Activated CD8-positive, alpha-beta T cell treated with anti-CD3 and anti-CD28 coated beads, Interleukin-2, amount 10 ng/mL, durations not matched to agents 7 days and 5 days (primary cell): ENCODE measurements at regions not wholly inside any gene's neighbourhood (a gene's known extent, or its start where the extent isn't known, plus 50 kb on each side); places are given as distances from the start of the nearest gene placed in this dataset.

Source experiments
- ATAC-seq: fragments of 150-1000 bp; cut with Tn5 transposase; one replicate; pipeline ENCODE4 v1.10.0; 2021; ENCODE audit warnings: moderate library complexity
- CTCF ChIA-PET: fragments of 350-600 bp; sonication (Branson Sonifier 250); formaldehyde crosslinking; loops from one replicate; lab custom pipeline; 2021; ENCODE audit warnings: antibody characterized with exemption; lab: Charles Lee
- POLR2A ChIA-PET: fragments of 350-600 bp; sonication (Branson Sonifier 250); formaldehyde crosslinking; loops from one replicate; lab custom pipeline; 2021; ENCODE audit warnings: antibody characterized with exemption; lab: Charles Lee
- DNase-seq: peaks from one replicate; pipeline ENCODE4 v3.0.0-alpha.2; 2020
- H3K27ac Mint-ChIP-seq: one replicate; pipeline ENCODE4 v1.8.0; 2021; ENCODE audit warnings: mild to moderate bottlenecking, mixed read lengths
- H3K27me3 Mint-ChIP-seq: one replicate; pipeline ENCODE4 v1.8.0; 2021; ENCODE audit warnings: low read depth, mixed read lengths
- H3K36me3 Mint-ChIP-seq: one replicate; pipeline ENCODE4 v1.8.0; 2021; ENCODE audit warnings: low read depth, mixed read lengths
- H3K4me1 Mint-ChIP-seq: one replicate; pipeline ENCODE4 v1.8.0; 2021; ENCODE audit warnings: low read depth, mixed read lengths
- H3K4me3 Mint-ChIP-seq: one replicate; pipeline ENCODE4 v1.8.0; 2021; ENCODE audit warnings: mild to moderate bottlenecking, mixed read lengths
- H3K9me3 Mint-ChIP-seq: one replicate; pipeline ENCODE4 v1.8.0; 2022; ENCODE audit warnings: mixed read lengths; ENCODE audit not compliant: insufficient read depth

DNA sequence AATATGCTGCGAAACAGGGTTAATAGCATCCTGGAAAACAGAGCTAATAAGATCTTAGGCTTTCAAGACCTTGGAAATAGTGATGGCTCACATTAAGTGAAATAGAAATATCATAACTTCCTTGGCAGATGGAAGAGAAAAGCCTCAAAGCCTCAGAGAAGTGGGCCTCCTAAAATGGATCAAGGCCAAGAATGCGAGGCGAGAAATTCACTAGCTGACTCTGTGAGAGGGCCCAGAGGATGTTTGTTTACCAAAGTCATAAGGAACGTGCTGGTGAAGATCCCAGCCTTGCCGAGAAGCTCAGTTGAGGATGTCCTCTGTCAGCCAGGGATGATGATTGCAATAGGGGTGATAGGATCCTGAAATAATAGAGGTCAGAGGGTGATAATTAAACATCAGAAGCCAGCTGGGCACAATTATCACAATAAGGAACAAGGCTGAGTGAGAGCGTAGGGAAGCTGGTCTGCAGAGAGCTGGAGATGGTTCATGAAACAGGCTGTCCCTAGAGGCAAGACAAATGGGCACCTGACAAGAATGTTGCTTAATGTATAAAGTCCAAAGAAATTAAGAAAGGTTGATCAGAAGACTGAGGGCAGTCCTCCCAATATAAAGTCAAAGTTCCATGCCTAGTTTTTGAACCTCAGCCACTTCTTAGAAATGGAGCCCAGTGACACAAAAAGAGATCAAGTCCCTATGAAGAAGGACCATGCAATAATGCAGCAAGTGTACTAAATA, 101.7 kb upstream of the COG2 start:
- Mint-ChIP-seq H3K9me3 (no peaks in the 10 kb centered on the region), H3K27ac (no peak overlapping the region), H3K27me3 (peaks cover 12% of the 10 kb centered on the region), H3K4me1 (peaks cover 16% of the 10 kb centered on the region), H3K36me3 (no peaks in the 10 kb centered on the region), H3K4me3 (no peak overlapping the region)
- ChIA-PET CTCF (no interaction called here), POLR2A (no interaction called here)
- no peak for DNase-seq
- no peak for ATAC-seq

DNA sequence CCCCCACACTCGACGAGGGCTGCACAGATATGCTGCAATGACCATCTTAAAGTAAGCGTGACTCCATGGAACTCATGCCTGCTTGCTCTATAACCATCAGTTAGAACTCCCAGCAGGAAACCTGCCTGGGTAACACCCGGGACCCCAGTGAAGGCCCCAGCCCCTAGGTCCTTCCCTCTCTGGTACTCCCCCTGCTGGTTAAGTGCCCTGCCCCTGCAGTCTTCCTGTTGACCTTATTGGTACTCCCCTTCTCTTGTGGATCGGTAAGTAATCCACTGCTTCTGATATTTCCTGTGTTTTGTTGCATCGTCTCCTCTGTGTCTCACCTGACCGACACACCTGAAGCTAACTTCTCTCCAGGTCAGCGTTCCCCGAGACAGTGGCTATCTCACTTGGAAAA, 104.8 kb upstream of the COG2 start:
- ChIA-PET POLR2A (no interaction called here), CTCF (no interaction called here)

DNA sequence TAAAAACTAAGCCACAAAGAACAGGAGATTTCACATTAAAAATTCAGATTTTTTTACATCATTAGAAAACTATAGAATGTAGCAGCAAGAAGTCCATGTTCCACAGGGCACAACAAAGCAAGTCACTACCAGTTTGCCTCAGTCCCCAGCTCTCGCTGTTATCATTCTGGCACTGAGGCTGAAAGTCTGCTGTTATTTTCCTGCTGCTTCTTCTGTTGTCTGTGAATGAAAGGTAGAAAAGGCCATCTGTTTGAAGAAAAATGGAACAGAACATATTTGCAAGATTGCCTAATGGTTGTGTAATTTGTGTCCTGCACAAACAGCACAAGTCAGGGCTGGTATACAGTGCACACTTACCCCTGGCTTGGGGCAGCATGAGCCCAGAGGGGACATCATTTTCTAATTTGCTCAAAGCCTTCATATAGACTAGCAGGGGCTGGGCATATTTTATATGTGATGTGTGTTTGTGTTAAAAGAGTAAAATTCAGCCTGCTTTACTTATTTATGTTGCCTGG, 105.6 kb upstream of the COG2 start:
- Mint-ChIP-seq H3K27me3 (peaks cover 7% of the 10 kb centered on the region), H3K4me3 (no peak overlapping the region), H3K27ac (no peak overlapping the region), H3K4me1 (peaks cover 5% of the 10 kb centered on the region), H3K36me3 (no peaks in the 10 kb centered on the region), H3K9me3 (peaks cover 10% of the 10 kb centered on the region)
- DNase-seq (no peak), ATAC-seq (no peak)
- POLR2A ChIA-PET: interaction anchor here (0.5 kb wide), 1 partner anchor 10 kb away, joined by 3 read pairs; no protein-coding TSS in a partner anchor
- CTCF ChIA-PET: no interaction called here

More for the DNA sequence above, 104.8 kb upstream of the COG2 start:
- Mint-ChIP-seq H3K4me3 (no peak overlapping the region), H3K27me3 (peaks cover 7% of the 10 kb centered on the region), H3K27ac (no peak overlapping the region), H3K9me3 (peaks cover 10% of the 10 kb centered on the region), H3K36me3 (no peaks in the 10 kb centered on the region), H3K4me1 (peaks cover 13% of the 10 kb centered on the region)
- ATAC-seq (no peak), DNase-seq (no peak)

DNA sequence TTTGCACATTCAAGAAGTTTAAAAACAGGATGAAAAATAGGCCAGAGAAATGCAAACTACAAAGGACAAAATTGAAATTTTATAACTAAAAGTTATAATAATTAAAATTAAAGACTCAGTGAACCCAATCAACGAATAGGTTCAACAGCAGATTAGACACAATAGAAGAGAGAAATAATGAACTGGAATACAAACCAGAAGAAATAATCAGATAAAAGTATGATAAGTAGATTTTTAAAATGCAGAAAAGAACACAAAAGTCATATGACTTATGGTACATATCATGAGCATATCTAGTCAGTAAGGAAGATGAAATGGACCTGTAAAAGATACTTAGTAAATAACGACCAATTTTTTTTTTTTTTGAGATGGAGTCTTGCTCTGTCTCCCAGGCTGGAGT, 108.1 kb upstream of the COG2 start:
- no peak overlapping the region for H3K27ac Mint-ChIP-seq
- H3K36me3 Mint-ChIP-seq: no peaks in the 10 kb centered on the region
- H3K27me3 Mint-ChIP-seq: peaks cover 15% of the 10 kb centered on the region
- POLR2A ChIA-PET: no interaction called here
- H3K4me1 Mint-ChIP-seq: no peaks in the 10 kb centered on the region
- H3K9me3 Mint-ChIP-seq: peaks cover 10% of the 10 kb centered on the region
- H3K4me3 Mint-ChIP-seq: no peak overlapping the region
- CTCF ChIA-PET: no interaction called here
- ATAC-seq: no peak
- DNase-seq: no peak

DNA sequence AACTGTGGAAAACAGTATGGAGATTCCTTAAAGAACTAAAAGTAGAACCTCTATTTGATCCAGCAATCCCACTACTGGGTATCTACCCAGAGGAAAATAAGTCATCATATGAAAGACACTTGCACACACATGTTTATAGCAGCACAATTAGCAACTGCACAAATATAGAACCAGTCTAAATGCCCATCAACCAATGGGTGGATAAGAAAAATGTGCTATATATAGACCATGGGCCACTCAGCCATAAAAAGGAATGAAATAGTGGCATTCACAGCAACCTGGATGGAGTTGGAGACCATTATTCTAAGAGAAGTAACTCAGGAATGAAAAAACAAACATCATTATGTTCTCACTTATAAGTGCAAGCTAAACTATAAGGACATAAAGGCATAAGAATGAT, 105.0 kb upstream of the PGBD5 start:
- ATAC-seq (no peak), DNase-seq (no peak)
- no peak overlapping the region for H3K27ac Mint-ChIP-seq
- no peak overlapping the region for H3K4me3 Mint-ChIP-seq
- ChIA-PET CTCF (no interaction called here), POLR2A (no interaction called here)
- H3K4me1 Mint-ChIP-seq: no peaks in the 10 kb centered on the region
- H3K27me3 Mint-ChIP-seq: peaks cover 15% of the 10 kb centered on the region
- peaks cover 10% of the 10 kb centered on the region for H3K9me3 Mint-ChIP-seq
- H3K36me3 Mint-ChIP-seq: no peaks in the 10 kb centered on the region

DNA sequence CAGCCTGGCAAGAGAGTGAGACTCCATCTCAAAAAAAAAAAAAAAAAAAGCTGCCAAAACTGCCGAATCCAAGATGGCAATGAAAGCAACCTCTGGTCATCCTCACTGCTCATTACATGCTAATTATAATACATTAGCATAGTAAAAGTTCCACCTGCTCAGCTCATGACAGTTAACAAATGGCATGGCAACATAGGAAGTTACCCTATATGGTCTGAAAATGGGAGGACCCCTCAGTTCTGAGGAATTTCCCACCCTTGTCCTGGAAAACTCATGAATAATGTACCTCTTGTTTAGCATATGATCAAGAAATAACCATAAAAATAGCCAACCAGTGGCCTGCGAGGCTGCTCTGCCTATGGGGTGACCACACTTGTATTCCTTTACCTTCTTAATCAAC, 93.1 kb upstream of the PGBD5 start:
- no peak overlapping the region for H3K27ac Mint-ChIP-seq
- no peak overlapping the region for H3K4me3 Mint-ChIP-seq
- ATAC-seq: no peak
- no peaks in the 10 kb centered on the region for H3K36me3 Mint-ChIP-seq
- H3K4me1 Mint-ChIP-seq: no peaks in the 10 kb centered on the region
- H3K9me3 Mint-ChIP-seq: no peaks in the 10 kb centered on the region
- POLR2A ChIA-PET: no interaction called here
- CTCF ChIA-PET: no interaction called here
- no peak for DNase-seq
- H3K27me3 Mint-ChIP-seq: peaks cover 13% of the 10 kb centered on the region

DNA sequence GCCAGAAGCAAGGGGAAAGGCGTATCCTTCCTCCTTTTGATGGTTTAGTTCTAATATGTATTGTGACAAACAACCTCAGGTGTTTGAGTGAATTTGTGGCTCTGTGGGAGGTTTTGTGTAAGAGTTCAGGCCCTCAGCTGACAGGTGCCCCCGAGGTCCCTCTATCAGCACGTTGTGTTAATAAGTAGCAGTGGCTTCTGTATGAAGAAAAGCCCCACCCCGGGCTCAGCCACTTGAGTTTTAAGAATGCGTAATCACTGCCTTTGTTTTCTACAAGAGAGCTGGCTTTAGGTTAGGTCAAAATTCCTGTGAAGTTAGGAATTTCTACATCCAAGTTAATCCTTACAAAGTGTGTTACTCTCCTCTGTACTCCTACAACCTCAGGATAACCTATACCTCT, 92.4 kb upstream of the PGBD5 start:
- H3K4me1 Mint-ChIP-seq: no peaks in the 10 kb centered on the region
- ATAC-seq: no peak

DNA sequence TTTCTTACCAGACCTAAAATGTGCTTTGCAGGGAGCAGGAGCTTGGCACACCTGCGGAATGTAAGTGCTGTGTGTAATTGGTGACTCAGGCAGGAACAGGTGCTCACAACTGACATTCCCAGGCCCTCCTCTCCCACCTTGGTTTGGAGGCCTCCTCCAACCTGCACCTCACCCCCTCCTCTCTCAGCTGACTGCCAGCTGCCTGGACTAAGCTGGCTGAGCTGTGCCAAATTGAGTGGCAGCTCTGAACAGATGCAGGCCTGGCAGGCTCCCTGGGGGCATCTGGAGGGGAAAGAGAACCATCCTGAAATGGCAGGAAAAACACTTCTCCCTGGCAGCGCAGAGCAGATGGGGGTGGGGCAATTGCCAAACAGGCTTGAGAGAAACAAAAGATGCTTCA, 91.7 kb upstream of the PGBD5 start:
- DNase-seq (no peak), ATAC-seq (no peak)
- ChIA-PET POLR2A (no interaction called here), CTCF (no interaction called here)
- Mint-ChIP-seq H3K9me3 (no peaks in the 10 kb centered on the region), H3K27ac (no peak overlapping the region), H3K4me3 (no peak overlapping the region), H3K27me3 (peaks cover 8% of the 10 kb centered on the region), H3K36me3 (no peaks in the 10 kb centered on the region), H3K4me1 (no peaks in the 10 kb centered on the region)

More for the DNA sequence above, 92.4 kb upstream of the PGBD5 start:
- H3K9me3 Mint-ChIP-seq: no peaks in the 10 kb centered on the region
- no peak overlapping the region for H3K4me3 Mint-ChIP-seq
- CTCF ChIA-PET: no interaction called here
- no peak overlapping the region for H3K27ac Mint-ChIP-seq
- peaks cover 13% of the 10 kb centered on the region for H3K27me3 Mint-ChIP-seq
- no peaks in the 10 kb centered on the region for H3K36me3 Mint-ChIP-seq
- POLR2A ChIA-PET: no interaction called here
- DNase-seq: no peak

DNA sequence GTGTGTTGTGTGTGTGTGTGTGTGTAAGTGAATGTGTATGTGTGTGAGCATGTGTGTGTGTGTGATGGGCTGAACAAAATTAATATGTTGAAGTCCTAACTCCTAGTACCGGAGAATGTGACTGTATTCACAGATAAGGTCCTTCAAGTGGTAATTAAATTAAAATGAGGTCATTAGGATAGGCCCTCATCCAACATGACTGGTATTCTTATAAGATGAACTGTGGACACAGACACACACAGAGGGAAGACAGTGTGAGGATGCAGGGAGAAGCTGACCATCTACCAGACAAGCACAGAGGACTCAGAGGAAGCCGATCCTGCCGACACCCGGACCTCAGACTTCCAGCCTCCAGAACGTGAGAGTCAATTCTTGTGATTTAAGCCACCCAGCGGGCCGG, 91.2 kb upstream of the PGBD5 start:
- no peak for ATAC-seq
- Mint-ChIP-seq H3K36me3 (no peaks in the 10 kb centered on the region), H3K27me3 (peaks cover 8% of the 10 kb centered on the region), H3K4me1 (no peaks in the 10 kb centered on the region), H3K4me3 (no peak overlapping the region), H3K27ac (no peak overlapping the region), H3K9me3 (no peaks in the 10 kb centered on the region)
- DNase-seq: no peak
- ChIA-PET CTCF (no interaction called here), POLR2A (no interaction called here)

DNA sequence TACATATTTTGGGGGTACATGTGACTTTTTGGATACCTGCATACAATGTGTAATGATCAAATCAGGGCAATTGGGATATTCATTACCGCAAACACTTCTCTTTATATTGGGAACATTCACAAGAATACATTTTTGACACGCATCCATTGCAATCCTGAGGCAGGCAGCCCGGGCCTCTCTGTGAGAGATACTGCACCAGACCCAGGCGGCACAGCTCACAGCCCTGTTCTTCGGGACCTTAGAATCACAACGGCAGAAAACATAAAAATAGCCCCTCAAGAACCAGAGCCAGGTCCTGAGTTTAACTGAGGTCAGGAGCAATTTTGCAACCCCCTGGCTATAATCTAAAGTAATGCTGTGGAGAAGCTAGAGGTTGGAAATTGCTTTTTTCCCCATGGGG, 90.8 kb upstream of the PGBD5 start:
- H3K27ac Mint-ChIP-seq: no peak overlapping the region
- ChIA-PET POLR2A (no interaction called here), CTCF (no interaction called here)
- no peak overlapping the region for H3K4me3 Mint-ChIP-seq
- H3K27me3 Mint-ChIP-seq: peaks cover 8% of the 10 kb centered on the region
- ATAC-seq (no peak), DNase-seq (no peak)
- no peaks in the 10 kb centered on the region for H3K4me1 Mint-ChIP-seq
- no peaks in the 10 kb centered on the region for H3K9me3 Mint-ChIP-seq
- no peaks in the 10 kb centered on the region for H3K36me3 Mint-ChIP-seq

DNA sequence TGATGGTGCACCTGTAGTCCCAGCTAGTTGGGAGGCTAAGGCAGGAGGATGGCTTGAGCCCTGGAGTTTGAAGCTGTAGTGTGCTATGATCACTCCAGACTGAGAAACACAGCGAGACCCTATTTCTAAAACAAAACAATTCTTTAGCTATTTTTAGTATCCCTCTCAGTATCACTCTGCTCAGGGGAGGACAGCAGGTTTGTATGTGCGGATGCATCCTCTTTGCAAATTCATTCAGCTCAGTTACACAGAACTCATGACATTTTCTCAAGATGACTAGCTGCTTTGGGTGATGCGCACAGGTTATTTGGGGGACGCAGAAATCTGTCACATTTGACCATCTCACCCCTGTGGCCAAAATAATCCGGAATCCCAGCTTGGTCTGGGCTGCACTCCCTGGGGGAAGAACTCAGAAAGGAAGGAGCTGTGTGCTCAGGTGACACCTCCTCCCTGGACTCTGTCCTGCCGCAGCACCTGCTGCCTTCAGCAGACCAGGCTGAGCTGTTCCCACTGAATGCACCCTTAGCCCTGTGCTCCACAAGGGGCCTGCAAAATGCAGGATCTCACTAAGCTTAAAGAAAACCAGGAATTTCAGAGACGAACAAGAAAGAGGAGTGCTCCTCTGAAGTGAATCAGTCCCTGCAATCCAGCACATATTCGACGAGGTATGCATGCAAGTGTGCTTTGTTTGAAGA, 89.5 kb upstream of the PGBD5 start:
- POLR2A ChIA-PET: interaction anchor here (0.6 kb wide), 1 partner anchor 130 kb away, joined by 3 read pairs; no protein-coding TSS in a partner anchor
- Mint-ChIP-seq H3K9me3 (no peaks in the 10 kb centered on the region), H3K4me1 (no peaks in the 10 kb centered on the region), H3K27me3 (peaks cover 6% of the 10 kb centered on the region), H3K27ac (no peak overlapping the region), H3K4me3 (no peak overlapping the region), H3K36me3 (no peaks in the 10 kb centered on the region)
- CTCF ChIA-PET: no interaction called here
- ATAC-seq: no peak
- no peak for DNase-seq

DNA sequence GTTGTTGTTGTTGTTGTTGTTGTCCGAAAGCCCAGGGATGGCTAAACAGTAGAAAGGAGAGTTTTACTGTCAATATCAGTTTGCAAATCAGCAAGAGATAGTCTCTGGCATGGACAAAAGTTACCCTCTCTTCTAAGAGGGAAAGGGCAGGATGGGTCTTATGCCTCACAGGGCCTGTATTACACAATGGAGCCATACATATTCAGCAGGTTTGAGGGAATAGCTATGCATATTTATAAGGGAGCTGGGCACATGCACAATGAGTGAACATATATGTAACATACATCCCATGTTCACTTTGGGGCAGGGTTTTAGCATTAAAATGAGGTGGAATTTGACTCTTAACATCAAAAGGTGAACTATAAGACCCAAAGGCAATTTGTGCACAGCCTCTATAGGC, 84.4 kb upstream of the PGBD5 start:
- H3K27me3 Mint-ChIP-seq: peaks cover 24% of the 10 kb centered on the region
- POLR2A ChIA-PET: no interaction called here
- no peak overlapping the region for H3K4me3 Mint-ChIP-seq
- no peak overlapping the region for H3K27ac Mint-ChIP-seq
- H3K36me3 Mint-ChIP-seq: no peaks in the 10 kb centered on the region
- peaks cover 8% of the 10 kb centered on the region for H3K4me1 Mint-ChIP-seq
- no peaks in the 10 kb centered on the region for H3K9me3 Mint-ChIP-seq
- ATAC-seq (no peak), DNase-seq (no peak)
- CTCF ChIA-PET: no interaction called here
